WERI-Rb-1 (cell line): ENCODE measurements at regions not wholly inside any gene's neighbourhood (a gene's known extent, or its start where the extent isn't known, plus 50 kb on each side); places are given as distances from the start of the nearest gene placed in this dataset.

Experiments
- DNase-seq: peaks from one replicate; pipeline ENCODE4 v3.0.0-alpha.2; 2020
- H3K27ac ChIP-seq: fragments of 250-450 bp; sonication (Bioruptor Pico); 2 replicates; pipeline ENCODE4 v1.5.1; 2020; ENCODE audit warnings: mild to moderate bottlenecking, moderate library complexity
- H3K27me3 ChIP-seq: fragments of 250-450 bp; sonication (Bioruptor Pico); 2 replicates; pipeline ENCODE4 v1.5.1; 2021; ENCODE audit warnings: mild to moderate bottlenecking, low read depth, moderate library complexity; ENCODE audit not compliant: insufficient read depth, severe bottlenecking
- H3K36me3 ChIP-seq: fragments of 250-450 bp; sonication (Bioruptor Pico); 2 replicates; pipeline ENCODE4 v1.5.1; 2020; ENCODE audit warnings: mild to moderate bottlenecking, moderate library complexity
- H3K4me3 ChIP-seq: 2 replicates; pipeline ENCODE4 v1.5.1; 2011; ENCODE audit warnings: low read depth, mild to moderate bottlenecking, control low read depth, low read length
- H3K9me3 ChIP-seq: fragments of 250-450 bp; sonication (Bioruptor Pico); 2 replicates; pipeline ENCODE4 v1.5.1; 2021; ENCODE audit warnings: mild to moderate bottlenecking, moderate library complexity; ENCODE audit not compliant: severe bottlenecking
- TF ChIP-seq, protein P1 (sequence below): IDR thresholded peaks from 2 replicates; pipeline ENCODE4 v1.5.1; 2011; ENCODE audit warnings: low read depth, mild to moderate bottlenecking, control low read depth, inconsistent platforms, low read length

DNA sequence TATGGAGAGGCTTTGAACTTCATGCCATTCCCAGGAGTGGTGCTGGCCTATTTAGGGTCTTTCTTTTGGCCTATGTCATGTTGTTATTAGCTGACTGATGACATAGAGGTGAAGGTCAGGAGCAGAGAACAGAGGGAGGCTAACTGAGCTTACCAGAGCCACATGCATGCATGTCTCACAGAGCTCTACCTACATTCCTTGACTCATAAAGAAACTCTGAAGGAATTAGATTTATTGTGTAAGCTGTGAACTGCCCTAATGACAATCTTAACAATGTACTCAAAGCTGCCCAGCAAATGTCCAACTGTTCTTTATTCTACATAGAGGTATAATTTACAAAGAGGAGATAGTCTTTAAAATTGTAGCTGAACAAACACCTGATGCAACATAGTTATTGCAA, 192.7 kb upstream of the CNR1 start:
- no peaks in the 10 kb centered on the region for H3K36me3 ChIP-seq
- TF ChIP-seq, protein P1, sequence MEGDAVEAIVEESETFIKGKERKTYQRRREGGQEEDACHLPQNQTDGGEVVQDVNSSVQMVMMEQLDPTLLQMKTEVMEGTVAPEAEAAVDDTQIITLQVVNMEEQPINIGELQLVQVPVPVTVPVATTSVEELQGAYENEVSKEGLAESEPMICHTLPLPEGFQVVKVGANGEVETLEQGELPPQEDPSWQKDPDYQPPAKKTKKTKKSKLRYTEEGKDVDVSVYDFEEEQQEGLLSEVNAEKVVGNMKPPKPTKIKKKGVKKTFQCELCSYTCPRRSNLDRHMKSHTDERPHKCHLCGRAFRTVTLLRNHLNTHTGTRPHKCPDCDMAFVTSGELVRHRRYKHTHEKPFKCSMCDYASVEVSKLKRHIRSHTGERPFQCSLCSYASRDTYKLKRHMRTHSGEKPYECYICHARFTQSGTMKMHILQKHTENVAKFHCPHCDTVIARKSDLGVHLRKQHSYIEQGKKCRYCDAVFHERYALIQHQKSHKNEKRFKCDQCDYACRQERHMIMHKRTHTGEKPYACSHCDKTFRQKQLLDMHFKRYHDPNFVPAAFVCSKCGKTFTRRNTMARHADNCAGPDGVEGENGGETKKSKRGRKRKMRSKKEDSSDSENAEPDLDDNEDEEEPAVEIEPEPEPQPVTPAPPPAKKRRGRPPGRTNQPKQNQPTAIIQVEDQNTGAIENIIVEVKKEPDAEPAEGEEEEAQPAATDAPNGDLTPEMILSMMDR, result no peak
- H3K4me3 ChIP-seq, result no peak overlapping the region
- H3K9me3 ChIP-seq, result no peaks in the 10 kb centered on the region
- H3K27ac ChIP-seq, result no peak overlapping the region
- H3K27me3 ChIP-seq, result no peaks in the 10 kb centered on the region
- no peak for DNase-seq

DNA sequence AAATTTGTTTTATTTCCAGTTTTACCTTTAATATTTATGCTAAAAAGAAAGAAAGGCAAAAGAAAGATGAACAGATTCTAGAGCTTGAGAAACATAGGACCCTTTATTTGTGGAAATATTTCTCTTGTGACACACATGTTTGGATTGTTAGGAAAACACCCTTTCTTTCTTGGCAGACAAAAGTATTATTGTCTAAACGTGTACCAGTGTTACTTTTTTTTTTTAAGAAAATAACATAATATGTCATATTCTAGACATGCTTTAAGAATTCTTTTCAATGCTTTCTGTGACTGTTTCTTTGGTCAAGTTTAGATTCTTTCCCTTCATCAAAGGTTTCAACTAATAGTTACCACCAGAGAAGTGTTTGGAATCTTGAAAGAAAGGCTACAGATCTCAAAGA, 183.4 kb upstream of the CNR1 start:
- H3K27ac ChIP-seq, result no peak overlapping the region
- no peaks in the 10 kb centered on the region for H3K9me3 ChIP-seq
- H3K27me3 ChIP-seq, result no peaks in the 10 kb centered on the region
- no peak overlapping the region for H3K4me3 ChIP-seq
- H3K36me3 ChIP-seq, result no peaks in the 10 kb centered on the region
- TF ChIP-seq, protein P1, result no peak
- DNase-seq, result no peak

DNA sequence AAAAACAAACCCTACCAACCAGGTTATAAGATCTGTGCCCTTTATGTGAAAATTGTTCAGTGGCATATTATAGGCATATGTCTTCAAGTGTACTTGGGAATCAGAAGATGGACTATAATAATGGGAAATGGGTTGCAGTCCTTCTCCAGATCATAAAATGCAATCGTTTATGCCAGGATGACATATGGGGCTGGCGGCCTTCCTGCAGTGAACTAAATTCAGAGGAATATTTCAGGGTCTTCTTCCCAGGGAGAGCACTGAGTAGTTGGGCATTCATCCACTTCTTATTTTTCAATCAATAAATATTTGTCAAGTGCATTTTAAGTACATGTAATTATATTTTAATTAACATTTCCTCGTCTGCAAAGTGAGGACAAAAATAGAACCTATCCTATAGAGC, 176.2 kb upstream of the CNR1 start:
- TF ChIP-seq, protein P1, result no peak
- no peak overlapping the region for H3K27ac ChIP-seq
- no peaks in the 10 kb centered on the region for H3K27me3 ChIP-seq
- H3K4me3 ChIP-seq, result no peak overlapping the region
- no peak for DNase-seq
- no peaks in the 10 kb centered on the region for H3K36me3 ChIP-seq
- H3K9me3 ChIP-seq, result no peaks in the 10 kb centered on the region

DNA sequence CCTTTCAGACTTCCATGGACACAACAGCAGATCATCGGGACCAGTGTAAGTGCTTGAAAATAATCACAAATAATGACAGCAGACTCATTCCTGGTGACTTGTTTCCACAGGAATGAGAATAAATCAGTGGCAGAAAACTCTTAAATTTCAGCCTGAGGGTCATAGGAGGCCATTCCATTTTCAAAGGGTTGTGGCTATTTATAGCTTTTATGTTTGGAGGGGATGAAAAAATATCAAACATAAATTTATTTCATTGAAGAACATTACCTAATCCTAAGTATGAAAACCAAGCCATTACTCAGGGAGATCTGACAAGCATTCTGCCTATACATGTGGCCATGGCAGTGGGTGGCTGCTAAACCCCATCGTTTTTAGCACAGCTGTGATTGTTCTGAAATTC, 173.6 kb upstream of the CNR1 start:
- no peak overlapping the region for H3K4me3 ChIP-seq
- no peaks in the 10 kb centered on the region for H3K27me3 ChIP-seq
- no peak overlapping the region for H3K27ac ChIP-seq
- TF ChIP-seq, protein P1, result no peak
- H3K9me3 ChIP-seq, result no peaks in the 10 kb centered on the region
- no peaks in the 10 kb centered on the region for H3K36me3 ChIP-seq
- DNase-seq, result no peak

DNA sequence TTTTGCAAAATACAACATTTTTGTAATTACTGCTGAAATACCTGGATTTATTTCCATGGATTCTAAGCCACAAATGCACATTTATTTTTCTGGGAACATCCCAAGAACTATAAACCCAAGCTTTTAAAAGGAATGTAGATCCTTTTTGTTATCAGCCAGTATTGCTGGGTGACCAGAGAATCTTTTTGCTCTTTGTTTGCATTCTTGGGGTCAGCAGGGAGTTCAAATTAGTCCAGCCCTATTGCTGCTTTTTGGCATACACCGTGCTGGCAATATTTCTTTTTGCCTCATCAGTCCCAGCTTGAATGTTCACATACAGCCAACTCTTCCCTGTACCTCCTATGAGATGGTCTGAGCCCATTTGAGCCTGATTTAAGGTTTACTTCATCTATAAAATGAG, 155.2 kb upstream of the CNR1 start:
- no peak overlapping the region for H3K27ac ChIP-seq
- no peaks in the 10 kb centered on the region for H3K36me3 ChIP-seq
- no peaks in the 10 kb centered on the region for H3K9me3 ChIP-seq
- no peak for DNase-seq
- TF ChIP-seq, protein P1, result no peak
- no peaks in the 10 kb centered on the region for H3K27me3 ChIP-seq
- H3K4me3 ChIP-seq, result no peak overlapping the region

DNA sequence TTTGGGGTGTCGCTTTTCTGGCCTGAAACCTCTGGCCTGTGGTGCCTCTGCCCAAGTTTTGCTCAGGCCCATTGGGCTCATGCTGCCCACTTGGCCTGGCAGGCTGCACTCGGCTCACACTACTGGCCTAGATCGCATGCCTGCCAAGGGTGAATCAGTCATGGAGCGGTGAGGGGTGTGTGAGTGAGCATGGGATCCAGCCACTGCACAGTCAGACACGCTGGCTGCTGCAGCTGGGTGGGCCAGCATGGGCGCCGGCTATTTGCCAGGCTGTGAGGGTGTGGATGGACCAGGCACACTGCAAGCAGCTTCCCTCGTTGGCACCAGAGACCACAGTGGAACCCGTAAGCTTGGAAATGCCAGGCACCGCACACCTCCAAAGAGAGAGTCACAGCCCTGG, 145.4 kb upstream of the CNR1 start:
- H3K4me3 ChIP-seq, result no peak overlapping the region
- TF ChIP-seq, protein P1, result no peak
- H3K36me3 ChIP-seq, result no peaks in the 10 kb centered on the region
- H3K27ac ChIP-seq, result no peak overlapping the region
- no peak for DNase-seq
- H3K27me3 ChIP-seq, result no peaks in the 10 kb centered on the region
- H3K9me3 ChIP-seq, result no peaks in the 10 kb centered on the region
